Stimulated activated CD4-positive, alpha-beta T cell treated with anti-CD3 and anti-CD28 coated beads, Interleukin-4, amount 100 ng/mL, for 4 hours (primary cell): ENCODE measurements at regions not wholly inside any gene's neighbourhood (a gene's known extent, or its start where the extent isn't known, plus 50 kb on each side); places are given as distances from the start of the nearest gene placed in this dataset.

Source experiments
- DNase-seq, 2 experiments: peaks; one replicate each; pipeline ENCODE4 v3.0.0-alpha.2; 2020

DNA sequence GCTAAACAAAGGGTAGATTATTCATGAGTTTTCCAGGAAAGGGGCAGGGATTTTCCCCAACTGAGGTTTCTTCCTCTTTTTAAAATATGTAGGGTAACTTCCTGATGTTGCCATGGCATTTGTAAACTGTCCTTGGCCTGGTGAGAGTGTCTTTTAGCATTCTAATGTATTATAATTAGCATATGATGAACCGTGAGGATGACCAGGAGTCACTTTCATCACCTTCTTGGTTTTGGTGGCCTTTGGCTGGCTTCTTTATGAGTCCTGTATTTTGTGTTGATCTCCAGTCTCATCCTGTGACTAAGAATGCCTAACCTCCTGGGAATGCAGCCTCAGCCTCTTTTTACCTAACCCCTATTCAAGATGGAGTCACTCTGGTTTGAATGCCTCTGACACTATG, 391.0 kb upstream of the LINC00305 start:
- no peak for DNase-seq

DNA sequence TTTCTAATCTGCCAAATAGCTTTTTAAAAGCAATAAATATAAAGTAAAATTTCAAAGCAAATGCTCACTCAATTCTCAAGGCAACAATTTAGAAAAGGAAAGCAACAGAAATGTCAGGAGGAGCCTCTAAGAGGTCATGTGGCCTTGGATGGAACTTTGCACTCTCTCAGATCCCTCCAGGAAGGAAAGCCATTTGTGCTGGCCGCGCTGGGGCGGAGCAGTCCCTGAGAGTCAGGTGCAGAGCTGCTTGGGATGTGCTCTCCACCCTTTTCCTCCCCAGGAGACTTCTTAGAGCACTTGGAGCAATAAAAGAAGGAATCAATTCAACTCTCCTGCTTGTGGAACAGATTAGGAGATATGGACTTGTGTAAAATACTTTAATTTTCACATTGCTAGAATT, 379.8 kb upstream of the LINC00305 start:
- no peak for DNase-seq

DNA sequence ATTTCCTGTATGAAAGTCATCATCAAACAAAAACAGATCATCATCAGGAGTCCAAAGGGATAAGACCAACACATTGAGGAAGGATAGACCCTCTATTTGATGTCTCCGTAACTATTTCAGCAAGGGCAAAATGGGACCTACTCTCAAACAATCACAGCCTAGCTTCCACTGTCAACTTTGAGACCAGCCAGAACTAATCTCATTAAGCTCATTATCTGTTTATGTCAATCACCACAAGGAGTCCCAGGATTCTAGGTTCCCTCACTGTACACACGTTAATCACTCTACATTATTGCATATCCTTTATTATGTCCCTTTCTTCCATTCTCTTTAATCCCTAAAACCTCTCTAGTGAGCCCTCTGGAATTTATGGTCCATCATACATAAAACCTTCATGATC, 370.3 kb upstream of the LINC00305 start:
- no peak for DNase-seq

DNA sequence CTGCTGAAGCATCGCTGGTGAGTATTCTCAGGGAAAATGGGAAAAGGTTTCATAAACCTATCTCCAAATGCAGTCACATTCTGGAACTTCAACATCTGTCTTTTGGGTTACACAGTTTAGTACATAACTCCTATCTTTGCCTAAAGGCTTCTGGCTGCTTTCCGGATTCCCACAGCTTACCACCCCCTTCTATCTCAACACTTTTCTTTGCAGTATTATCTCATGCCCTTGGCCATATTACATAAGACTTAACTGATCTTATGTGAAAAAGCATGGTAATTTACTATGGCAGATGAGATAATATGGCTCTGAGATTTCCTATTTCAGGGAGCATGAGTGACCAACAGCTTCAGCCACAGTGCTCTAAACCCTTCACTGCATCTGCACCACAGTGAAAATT, 369.3 kb upstream of the LINC00305 start:
- no peak for DNase-seq

DNA sequence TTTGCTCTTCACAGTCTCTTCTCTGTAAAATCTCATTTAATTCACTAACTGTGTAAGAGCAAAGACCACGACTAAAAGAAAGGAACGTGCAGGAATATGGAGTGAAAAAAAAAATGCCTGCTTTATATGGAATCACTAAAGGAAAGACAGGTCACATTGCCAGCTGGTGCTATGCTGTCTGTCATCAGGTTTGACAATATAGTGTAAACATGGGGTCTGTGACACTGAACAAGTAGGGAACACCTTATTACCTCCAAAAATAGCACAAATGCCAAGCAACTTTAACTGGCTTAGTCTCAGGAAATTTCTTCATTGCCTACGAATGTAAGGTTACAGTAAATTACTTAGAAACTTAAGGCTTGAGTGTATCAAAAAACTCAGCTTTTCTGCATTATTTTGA, 364.5 kb upstream of the LINC00305 start:
- no peak for DNase-seq

DNA sequence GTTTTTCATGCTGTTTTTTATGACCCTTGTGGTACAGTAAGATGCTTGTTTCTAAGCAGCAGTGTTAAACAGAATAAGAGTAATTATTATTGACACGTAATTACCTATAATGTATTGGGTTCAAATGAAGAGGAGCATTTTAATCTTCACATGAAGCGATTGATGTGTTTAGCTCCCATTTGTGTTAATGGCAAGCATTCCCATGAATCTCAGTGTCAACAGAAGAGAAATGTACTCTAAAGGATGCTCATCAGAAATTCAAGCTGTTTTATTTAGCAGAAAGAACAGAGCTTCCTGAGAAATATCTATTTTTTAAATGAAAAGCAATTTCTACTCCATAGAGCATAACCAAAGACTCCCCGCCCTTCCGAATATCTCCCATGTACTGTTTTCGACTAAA, 341.3 kb upstream of the LINC00305 start:
- DNase-seq = no peak

DNA sequence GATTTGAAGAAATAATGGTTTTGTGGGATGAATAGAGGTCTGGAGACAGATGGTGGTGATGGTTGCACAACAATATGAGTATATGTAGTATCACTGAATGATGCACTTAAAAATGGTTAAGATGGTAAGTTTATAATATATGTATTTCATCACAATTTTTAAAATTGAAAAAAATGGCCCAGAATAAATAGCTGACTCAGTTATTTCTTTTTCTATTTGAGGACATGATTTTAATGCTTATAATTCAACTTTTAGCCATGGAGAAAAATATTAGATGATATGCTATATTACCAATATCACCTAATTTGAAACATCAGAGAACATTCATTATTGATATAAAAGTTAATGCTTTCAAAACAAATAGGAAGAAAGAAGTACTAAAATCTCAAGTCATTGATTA, 339.8 kb upstream of the LINC00305 start:
- no peak for DNase-seq

DNA sequence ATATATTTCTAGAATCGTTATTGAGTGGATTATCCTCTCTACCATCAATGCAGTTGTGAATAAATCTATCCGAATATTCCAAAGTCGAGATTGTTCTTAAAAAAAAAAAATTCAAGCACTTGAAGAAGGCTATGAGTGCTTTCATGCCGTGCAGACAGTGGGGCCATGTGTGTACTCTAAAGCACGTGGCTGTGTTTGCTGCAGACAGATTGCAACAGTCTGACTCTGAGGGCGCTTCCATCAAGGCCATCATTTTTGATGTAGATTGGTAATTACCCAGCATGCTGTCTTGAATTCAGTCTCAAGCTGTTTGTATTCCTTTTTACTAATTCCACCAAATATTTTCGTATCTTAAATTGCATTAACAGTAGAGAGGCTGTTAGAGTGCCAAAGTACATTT, 325.9 kb upstream of the LINC00305 start:
- no peak for DNase-seq

DNA sequence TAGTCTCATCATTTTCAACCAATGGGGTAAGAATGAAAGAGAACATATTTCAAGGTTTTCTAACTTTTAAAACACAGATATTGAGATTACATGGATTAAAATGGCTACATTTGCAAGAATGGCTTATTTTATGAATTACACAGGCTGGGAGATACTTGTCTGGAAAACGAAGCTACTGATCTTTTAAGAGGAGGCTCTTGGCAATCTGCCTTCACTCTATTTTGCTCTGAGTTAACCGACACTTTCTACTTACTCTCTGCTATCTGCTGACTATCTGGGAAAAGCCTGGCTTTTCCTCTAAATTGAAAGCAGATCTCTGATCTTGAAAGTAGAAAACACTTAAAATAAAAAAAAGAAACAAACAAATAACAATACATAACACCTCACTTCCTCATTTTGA, 325.4 kb upstream of the LINC00305 start:
- DNase-seq = no peak

DNA sequence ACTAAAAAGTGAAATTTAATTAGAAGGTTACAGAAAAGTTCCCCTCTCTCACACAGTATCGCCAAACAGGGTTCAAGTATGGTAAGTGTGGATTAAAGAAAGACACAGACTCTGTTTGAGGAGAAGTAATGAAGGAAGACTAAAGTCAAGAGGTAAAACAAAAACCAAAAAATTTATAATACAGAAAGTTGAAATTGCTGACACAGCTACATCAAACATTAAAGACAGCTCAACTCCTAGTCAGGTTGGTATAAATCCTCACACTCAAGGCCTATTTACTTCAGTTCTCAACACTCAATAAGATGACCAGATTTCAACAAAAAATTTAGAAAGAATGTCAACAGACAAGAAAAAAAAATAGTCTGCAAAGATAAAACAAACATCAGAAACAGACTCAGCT, 300.5 kb upstream of the LINC00305 start:
- DNase-seq = no peak

DNA sequence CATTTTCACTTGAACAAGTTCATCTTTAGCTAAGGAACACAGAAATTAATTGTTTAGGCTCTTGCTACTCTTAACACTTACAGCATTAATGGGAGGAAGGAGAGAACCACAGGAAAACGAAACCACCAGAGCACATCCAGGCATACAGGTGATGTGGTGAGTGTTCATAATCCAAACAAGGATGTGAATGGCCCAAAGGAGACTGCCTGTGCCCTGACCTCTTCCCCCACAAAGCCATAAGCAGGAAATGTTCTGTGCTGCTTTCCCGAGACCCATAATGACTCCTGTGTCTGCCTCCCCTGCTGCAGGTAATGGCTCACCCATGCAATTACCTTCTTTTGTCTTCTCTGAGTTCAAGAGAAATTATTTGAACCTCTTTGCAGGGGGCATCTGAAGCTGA, 295.9 kb upstream of the LINC00305 start:
- DNase-seq = no peak

DNA sequence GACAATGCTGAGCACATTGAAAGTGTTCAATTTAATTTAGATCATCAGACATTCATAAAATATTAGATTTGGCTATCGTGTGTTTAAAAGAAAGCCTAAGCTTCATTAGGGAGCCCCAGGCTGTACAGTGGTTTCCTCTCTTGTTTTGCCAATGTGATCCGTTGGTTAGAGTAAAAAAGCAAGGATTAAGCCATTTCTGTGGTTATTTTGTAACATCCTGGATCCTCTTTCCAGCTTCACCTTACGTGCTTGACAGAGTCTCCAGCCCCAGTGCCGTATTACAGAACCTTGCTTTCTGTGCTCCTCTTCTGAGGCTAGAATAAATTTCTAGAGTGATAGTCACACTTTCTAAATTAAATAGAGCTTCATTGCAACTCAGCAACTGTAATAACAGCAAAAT, 289.3 kb upstream of the LINC00305 start:
- DNase-seq = no peak

DNA sequence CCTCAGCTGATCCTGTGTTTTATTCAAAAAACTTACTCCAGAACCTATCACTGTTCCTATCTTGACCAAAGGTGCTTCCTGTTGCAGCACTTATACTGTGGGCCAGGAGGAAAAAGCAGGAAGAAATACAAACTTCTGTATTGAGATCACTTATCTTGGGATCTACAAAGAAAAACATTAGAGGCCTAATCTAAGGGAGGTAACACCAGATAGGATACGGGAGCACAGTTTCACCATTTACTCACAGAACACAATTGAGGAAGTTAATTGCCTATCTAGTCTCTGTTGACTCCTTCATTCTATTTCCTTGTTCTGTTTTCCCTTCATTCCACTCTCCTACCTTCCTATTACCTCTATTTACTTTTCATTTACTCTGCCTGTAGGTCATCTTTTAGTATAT, 287.2 kb upstream of the LINC00305 start:
- DNase-seq = no peak

DNA sequence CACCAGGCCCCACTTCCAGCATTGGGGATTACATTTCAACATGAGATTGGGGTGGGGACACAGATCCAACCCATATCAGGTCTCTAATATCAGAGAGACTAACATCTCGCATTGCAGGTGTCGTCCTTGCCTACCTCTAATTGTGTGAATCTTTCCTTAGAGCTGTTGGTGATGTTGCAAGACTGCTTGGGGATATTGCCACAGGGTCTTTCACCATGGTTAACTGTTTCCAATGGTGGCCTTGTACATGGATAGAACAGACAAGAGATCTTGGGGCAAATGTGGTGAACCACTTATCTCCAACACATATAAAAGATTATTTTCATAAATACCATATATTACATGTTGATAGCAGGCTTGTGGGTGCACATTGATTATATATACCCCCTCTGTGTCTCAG, 270.3 kb upstream of the LINC00305 start:
- DNase-seq = no peak

DNA sequence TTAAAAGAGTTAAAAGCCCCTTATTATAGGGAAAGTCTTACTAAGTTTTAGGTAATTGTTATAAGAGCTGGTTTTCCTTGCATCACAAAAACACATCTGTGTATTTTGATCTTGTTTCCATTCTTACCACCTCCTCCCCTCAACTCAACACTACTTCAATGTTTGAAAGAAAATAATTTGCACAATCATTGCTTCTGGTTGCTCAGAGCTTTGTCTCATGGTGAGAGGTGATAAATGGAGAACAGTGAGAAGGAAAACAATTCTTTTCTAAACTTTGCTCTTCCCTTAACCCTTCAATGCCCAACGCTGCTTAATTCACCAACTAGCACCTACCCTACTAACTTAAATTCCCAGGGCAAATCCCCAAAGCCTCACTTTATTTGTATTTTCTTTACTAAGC, 268.1 kb upstream of the LINC00305 start:
- DNase-seq = no peak

DNA sequence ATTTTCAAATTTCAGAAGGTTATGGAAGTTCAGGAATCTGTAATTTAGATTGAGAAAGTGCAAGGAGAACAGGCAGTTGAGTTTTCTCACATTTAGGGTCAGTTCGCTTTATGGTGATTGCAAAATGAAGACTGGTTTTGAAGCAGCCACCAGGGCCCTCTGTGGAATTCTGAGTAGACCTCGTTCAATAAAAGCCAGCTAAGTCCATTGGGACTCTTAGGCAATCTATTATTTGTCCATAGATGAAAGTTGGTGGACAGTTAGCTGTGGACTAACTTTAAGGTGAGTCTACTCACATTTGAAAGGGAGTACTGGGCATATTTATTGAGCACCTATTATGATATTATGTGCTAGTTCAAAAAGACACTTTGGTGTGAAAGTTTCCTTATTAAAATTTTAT, 266.3 kb upstream of the LINC00305 start:
- DNase-seq = no peak

DNA sequence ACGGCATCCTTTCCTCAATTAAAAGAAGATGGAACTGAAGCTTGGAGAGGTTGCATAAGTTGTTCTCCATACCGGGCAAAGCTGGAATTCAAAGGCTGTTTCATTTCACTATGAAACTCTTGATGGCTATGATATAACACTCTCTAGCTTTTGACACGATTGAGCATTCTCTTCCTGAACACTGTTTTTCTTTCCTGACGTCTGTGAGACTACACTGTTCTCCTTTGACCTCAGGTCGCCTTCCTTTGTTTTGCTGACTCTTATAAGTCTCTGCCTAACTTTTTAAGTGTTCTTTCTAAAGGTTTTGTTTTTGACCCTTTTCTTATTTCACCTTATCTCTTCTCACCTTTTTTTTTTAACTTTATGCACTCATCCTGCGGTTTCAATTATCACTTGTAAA, 261.8 kb upstream of the LINC00305 start:
- DNase-seq = no peak

DNA sequence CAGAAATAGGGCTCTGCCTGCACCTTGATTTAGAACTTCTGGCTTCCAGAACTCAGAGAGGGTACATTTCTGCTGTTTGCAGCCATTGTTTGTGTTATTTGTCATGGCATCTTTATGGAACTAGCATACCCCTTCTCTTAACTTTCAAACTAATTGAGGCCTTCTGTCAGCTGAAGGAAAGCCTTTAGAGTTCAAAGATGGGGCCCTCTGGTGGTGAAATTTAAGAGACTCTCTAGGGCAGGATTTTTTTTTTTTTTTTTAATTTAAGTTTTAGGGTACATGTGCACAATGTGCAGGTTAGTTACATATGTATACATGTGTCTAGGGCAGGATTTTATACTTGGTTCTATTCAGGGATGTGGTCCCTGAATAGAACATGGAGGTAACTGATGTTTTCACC, 260.6 kb upstream of the LINC00305 start:
- DNase-seq = no peak

DNA sequence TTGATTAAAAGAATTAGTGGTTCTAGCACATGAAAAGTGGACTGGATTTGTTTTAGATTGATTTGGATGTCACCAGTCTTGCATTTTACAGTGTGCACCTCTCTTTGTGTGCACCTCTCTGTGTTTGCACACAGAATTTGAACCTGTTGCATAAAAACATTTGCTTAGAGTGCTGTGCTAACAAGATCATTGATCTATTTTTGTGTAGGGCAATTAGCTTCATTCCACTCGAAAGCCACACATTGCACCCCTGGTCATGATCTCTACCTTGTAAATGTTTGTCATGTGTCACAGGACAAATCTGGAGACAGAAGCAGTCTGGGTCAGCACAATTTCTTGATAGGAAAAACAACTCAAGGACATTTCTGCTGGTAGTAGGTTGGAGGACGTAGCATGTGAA, 258.7 kb upstream of the LINC00305 start:
- no peak for DNase-seq

DNA sequence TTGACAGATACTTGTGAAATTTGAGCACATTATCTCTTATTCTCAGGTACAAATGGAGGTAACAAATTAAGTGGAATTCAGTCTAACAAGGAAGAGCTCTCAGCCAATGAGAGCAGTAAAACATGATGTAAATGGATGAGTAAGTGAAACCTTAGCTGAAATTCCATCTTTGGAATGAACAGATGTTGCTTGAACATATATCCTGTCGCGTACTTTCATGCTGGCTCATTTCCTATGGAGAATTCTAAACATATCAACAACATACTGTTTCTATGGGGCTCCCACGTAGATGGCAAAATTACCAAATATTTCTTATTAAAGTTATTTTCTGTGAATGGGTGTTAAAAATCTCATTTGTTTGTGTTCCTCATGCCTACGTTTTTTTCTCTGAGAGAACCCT, 256.3 kb upstream of the LINC00305 start:
- DNase-seq = no peak

DNA sequence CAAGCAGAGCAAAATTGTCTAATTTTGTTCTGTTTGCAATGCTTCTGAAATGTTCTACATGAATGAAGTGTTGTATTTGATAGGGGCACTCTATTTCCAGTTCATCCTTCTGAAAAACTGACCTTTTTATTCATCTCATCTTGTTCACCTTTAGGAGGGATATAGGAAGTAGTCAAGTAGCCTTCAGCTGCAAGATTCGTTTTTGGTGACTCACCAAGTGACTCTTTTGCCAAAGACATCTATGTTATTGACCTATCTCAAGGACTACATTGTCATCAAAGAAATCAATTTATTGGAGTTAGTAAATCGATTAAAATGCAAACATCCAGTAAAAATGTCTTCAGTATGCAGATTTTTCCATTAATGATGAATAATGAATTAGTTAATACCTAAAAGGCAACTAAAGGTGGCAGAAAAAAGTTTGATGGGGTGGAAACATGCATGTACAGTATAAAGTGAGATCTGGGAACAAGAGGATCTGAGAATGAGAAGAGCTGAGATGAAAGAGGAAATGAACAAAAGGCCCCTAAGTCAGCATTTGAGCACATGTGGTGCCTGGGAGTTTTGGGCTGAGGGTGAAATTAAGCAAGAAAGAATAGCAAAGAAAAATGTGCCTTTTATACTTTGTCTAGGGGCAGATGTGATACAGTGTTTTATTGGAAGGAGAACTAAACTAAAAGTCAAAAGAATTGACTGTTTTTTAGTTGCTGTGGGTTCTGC, 255.1 kb upstream of the LINC00305 start:
- DNase-seq = no peak

DNA sequence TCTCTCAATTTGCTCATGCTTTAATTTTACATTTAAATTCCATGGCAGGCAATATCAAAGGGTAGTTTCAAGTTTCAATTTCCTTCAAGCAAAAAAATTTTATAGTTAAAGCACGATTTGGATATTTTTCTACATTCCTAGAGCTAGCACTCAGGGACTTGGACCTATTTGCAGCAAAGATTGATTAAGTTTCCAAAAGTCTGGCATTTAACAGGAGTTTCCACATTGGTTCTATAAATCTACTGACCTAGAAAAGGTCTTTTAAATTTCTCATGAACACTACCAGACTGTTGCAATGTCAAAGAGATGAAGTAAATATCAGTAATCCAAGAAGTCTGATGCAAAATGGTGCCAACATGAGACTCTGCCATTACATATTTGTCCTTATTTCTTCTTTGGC, 253.7 kb upstream of the LINC00305 start:
- DNase-seq = no peak

DNA sequence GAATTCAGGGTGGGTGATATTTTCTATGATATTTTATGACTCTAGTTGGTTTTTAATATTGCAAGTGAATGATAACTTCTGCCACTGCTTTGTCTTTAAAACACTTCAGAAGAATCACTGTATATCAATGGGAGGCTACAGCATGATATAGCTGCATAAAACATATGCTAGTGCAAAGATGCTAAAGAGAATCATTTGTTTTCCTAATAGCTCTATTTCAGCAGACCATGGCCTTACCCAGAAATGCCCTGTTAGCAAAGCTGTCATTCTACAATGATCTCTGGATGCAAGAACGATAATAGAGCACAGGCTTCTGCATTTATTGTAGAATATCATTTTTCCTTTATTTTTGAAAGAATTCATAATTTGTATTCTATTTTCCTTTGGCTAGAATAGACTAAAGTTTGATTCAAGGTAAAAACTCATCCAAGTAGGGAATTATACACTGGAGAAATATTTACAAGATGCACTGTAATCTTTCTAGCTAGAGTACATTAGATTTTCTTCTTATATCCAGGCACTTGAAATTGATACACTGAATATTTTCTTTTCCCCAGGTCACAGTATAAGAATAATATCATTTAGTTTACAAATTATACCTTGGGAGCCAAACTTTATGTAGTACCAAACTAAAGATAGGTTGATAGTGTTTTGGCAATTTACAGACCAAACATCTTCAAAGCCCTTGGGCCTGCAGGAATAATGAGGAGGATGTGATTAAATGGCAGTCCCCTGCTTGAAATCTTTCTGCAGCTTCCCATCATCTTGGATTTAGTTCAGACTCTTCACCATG, 252.6 kb upstream of the LINC00305 start:
- DNase-seq = no peak

DNA sequence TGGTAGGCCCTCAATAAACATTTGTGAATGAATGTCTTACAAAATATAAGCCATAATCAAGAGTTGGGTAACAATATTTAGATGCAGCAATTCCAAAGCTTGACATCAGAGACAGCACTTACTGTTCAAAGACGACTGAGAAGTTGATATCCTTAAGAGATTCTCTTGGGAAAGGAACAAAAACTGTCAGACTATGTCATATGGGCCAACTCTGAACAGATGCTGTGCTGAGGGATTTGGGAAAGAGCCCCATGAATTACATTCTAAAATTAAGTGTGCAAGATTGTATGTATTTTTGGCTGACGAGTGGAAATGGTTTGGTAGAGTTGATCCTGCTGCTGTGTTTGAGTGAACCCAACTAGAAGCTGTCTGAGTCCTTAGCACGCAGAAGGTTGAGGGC, 250.7 kb upstream of the LINC00305 start:
- no peak for DNase-seq

DNA sequence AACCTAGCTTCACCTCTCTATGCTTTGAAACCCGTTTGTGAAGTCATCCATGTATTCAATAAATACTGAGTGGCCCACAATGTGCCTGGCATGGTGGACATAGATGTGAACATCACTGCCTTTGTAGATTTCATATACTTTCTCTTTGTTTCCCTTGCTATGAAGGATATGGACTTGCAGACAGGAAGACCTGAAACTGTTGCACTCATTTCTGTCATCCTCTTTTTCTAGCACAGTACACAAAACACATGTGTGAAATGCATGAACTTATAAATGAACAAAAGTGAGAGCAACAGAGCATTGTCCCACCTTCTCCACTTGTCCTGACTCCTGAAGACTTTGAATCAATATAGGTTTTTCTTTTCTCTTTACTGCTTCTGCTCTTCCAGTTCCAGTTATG, 249.4 kb upstream of the LINC00305 start:
- no peak for DNase-seq
